ENCODE measurements at regions not wholly inside any gene's neighbourhood (a gene's known extent, or its start where the extent isn't known, plus 50 kb on each side); places are given as distances from the start of the nearest gene placed in this dataset.

DNA sequence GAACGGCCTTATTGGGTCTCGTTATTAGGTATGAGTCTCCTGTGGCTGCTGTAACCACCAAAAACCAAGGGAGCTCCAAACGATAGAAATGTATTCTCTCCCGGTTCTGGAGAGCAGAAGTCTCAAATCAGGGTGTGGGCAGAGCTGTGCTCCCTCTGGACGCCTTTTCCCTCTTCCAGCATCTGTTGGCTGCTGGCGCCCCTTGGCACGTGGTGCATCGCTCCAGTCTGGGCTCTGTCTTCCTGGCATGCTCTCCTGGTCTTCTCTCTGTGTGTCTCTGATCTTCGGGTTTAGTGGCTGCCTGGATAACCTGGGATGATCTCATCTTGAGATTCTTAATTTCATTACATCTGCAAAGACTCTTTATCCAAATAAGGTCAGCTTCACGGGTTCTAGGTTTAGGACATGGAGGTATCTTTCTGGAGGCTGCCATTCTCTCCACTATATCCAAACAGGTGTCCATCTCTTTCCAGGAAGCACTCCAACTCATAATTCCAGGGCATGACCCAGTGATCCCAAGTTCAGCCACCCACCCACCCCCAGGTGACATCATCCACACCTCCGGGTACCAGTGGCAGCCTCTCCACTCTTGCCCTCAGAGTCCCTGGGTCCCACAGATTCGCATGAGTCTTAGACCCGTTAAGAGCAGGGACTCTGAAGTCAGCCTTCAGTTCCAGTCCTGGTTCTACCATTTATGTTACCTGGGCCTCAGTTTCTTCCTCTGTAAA is 145.5 kb upstream of the FOXF1 start:
- TF ChIP-seq, protein P1, sequence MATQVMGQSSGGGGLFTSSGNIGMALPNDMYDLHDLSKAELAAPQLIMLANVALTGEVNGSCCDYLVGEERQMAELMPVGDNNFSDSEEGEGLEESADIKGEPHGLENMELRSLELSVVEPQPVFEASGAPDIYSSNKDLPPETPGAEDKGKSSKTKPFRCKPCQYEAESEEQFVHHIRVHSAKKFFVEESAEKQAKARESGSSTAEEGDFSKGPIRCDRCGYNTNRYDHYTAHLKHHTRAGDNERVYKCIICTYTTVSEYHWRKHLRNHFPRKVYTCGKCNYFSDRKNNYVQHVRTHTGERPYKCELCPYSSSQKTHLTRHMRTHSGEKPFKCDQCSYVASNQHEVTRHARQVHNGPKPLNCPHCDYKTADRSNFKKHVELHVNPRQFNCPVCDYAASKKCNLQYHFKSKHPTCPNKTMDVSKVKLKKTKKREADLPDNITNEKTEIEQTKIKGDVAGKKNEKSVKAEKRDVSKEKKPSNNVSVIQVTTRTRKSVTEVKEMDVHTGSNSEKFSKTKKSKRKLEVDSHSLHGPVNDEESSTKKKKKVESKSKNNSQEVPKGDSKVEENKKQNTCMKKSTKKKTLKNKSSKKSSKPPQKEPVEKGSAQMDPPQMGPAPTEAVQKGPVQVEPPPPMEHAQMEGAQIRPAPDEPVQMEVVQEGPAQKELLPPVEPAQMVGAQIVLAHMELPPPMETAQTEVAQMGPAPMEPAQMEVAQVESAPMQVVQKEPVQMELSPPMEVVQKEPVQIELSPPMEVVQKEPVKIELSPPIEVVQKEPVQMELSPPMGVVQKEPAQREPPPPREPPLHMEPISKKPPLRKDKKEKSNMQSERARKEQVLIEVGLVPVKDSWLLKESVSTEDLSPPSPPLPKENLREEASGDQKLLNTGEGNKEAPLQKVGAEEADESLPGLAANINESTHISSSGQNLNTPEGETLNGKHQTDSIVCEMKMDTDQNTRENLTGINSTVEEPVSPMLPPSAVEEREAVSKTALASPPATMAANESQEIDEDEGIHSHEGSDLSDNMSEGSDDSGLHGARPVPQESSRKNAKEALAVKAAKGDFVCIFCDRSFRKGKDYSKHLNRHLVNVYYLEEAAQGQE (IDR thresholded peaks at IDR 0.05; ENCODE audit: low read depth): no peak
- TF ChIP-seq MAX (IDR thresholded peaks at IDR 0.05) (no peak), USF1 (IDR thresholded peaks at IDR 0.05) (no peak), RAD21 (IDR thresholded peaks at IDR 0.05; ENCODE audit: low read depth) (no peak)

Measured in Ishikawa (cell line).